GM21723 (cell line): ENCODE measurements at regions not wholly inside any gene's neighbourhood (a gene's known extent, or its start where the extent isn't known, plus 50 kb on each side); places are given as distances from the start of the nearest gene placed in this dataset.

Experiments used
- ATAC-seq: cut with Tn5 transposase; IDR thresholded peaks from one replicate; pipeline ENCODE4 v1.9.1; 2021; ENCODE audit warnings: mild to moderate bottlenecking, moderate library complexity; ENCODE audit not compliant: unreplicated experiment

DNA sequence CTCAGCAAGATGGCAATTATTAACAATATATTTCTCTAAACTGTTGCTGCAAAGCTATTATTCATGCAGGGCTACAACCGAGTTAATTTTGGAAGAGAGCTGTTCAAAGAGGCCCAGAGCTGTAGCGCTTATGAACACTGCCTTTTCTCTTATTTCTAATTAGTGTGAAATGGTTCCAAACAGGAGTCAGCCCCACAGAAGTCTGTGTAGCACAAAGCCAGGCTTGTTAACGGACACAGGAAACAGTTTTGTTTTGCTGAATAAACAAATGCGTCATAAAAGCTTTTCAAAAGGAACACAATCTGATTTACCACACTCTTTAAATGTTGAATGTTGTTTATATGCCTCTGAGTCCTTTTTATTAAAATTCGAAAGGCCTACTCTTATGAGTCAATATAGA is 396.5 kb downstream of the ANXA1 start:
- ATAC-seq, result no peak

GRCh38 chr9:73549991-73550390 is 398.3 kb downstream of the ANXA1 start:
- no peak for ATAC-seq

DNA sequence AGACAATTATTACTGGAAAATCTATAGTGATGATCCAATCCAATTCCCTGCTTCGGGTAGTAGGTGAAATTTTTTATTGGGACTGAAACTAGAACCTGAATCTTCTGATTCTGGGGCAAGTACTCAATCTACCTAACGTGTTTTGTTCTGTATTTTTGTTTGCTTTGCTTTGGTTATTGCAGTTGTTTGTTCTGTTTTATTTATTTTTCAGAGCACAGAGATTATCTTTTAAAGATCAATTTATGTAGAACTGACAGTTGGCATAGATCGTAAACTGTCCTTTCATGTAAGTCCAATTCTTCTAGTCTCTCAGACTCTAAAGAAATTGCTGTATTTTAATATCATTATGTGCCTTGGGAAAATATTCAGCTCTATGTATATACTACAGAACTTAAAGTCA is 401.6 kb downstream of the ANXA1 start:
- ATAC-seq, result no peak

GRCh38 chr9:73558471-73558870 is 406.8 kb downstream of the ANXA1 start:
- no peak for ATAC-seq

- ATAC-seq, result no peak
These were observed 413.4 kb downstream of the ANXA1 start for GRCh38 chr9:73565026-73565425.

DNA sequence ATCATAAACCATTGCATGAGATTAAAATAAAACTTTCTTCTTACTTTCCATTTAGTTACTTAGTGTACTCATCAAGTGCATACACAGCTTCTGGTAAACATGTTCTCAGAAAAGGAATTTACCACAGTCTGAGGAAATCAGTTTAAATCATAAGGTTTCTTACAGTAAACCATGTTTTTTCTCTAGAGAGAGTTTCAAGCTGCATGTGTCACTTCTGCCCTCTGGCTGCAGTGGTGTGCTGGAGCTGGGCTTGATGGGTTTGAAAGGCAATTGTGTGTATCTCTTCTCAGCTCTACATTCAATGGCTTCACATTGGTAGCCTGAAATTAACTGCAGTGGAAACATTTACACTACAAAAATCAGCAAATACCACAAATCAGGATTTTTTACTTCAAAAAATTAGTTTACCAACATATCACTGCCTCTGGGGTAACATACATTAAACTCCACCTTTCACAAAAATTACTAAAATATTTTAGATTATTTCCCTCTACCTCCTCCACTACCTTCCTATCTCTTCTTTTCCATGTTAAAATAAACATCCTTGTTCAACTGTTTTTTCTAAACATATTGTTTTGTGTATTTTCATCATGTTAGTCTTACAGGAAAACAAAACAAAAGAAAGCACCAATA is 414.3 kb downstream of the ANXA1 start:
- no peak for ATAC-seq

GRCh38 chr9:73566627-73567026 is 415.0 kb downstream of the ANXA1 start:
- no peak for ATAC-seq

DNA sequence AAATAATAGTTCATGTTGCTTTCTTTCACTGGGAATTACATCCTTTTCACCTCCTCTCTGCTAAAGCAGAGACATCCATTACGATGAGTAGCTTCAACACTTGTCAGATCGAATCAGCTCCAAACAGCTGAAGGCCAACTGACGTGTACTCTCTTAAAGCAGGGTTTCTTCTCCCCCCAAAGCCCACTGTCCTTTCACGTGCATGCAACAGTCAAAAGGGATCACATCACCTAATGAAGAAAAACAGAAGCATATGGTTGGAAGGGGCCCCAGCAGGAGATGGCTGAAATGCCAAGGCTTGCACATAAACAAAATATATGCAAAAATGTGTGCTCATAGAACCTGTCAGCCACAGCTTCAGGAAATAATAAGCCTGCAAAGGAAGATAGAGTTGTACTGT is 421.6 kb downstream of the ANXA1 start:
- ATAC-seq, result no peak

- ATAC-seq, result no peak
These were observed 423.7 kb downstream of the ANXA1 start for GRCh38 chr9:73575101-73576060.

GRCh38 chr9:73577848-73578247 is 426.2 kb downstream of the ANXA1 start:
- no peak for ATAC-seq

- ATAC-seq, result no peak
These were observed 428.2 kb downstream of the ANXA1 start for GRCh38 chr9:73579823-73580222.

- no peak for ATAC-seq
These were observed 431.9 kb downstream of the ANXA1 start for GRCh38 chr9:73583576-73583975.

GRCh38 chr9:73595036-73595545 is 443.4 kb downstream of the ANXA1 start:
- no peak for ATAC-seq

- ATAC-seq, result no peak
These were observed 444.7 kb downstream of the ANXA1 start for GRCh38 chr9:73596321-73596720.

DNA sequence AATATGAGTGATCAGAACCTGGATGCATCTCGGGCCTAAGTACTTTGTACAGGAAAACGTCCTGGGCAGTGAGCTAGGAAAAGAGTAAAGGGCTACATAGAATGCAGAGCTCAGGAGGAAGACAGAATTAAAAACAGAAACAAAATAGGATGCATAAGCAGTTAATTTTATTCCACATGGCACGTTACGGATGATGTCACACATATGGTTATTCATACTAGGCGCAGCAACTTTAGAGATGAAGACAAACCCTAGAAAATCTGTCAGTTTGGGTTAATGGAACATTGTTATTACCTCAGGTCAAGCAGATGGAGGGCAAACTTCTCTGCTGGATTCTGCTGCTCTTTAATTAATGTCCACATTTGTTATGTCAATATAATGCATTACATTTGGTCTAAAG is 445.4 kb downstream of the ANXA1 start:
- no peak for ATAC-seq

GRCh38 chr9:73597771-73598170 is 446.1 kb downstream of the ANXA1 start:
- no peak for ATAC-seq

- no peak for ATAC-seq
These were observed 457.7 kb downstream of the ANXA1 start for GRCh38 chr9:73609381-73609780.

GRCh38 chr9:73611032-73611431 is 459.4 kb downstream of the ANXA1 start:
- no peak for ATAC-seq

GRCh38 chr9:73613092-73613701 is 461.5 kb downstream of the ANXA1 start:
- ATAC-seq, result no peak

DNA sequence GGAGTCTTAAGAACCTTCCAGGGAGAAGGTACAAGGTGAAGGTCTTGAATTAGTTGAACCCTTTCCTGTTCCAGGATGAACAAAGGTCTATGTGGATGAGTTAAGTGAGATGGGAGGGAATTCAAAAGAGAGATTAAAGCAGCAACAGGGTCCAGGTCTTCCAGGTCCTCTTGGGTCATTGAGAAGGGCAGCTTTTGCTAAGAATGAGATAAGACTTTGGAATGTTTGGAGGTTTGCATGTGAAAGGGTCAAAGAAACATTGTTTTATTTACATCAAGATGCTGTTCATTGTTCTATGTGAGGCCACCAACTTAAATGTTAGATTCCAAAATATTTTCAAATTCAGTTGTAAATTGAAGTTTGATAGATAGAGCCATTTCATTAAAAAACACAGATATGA is 463.9 kb downstream of the ANXA1 start:
- no peak for ATAC-seq

- no peak for ATAC-seq
These were observed 465.9 kb downstream of the ANXA1 start for GRCh38 chr9:73617586-73617985.

DNA sequence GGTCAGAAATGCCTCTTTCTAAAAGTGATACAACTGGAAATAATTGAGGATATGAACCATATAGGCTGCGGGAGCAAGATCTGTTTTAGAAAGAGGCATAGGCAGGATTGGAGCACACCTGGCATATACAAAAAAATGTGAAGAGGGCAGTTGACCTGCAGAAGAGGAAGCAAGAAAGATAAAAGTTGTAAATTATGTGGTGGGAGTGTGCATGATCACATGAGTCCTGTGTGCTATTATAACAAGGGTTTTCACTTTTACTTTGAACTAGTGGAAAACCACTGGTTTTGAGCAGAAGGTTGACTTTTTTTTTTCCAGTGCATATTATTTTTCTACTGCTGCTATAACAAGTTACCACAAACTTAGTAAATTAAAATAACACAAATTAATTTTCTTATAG is 489.3 kb downstream of the ANXA1 start:
- peak; percentile 75 for ATAC-seq
